HG03354 (cell line): ENCODE measurements at regions not wholly inside any gene's neighbourhood (a gene's known extent, or its start where the extent isn't known, plus 50 kb on each side); places are given as distances from the start of the nearest gene placed in this dataset.

Source experiments
- ATAC-seq: cut with Tn5 transposase; IDR thresholded peaks from one replicate; pipeline ENCODE4 v1.9.1; 2021; ENCODE audit warnings: mild to moderate bottlenecking; ENCODE audit not compliant: unreplicated experiment, poor library complexity, severe bottlenecking

DNA sequence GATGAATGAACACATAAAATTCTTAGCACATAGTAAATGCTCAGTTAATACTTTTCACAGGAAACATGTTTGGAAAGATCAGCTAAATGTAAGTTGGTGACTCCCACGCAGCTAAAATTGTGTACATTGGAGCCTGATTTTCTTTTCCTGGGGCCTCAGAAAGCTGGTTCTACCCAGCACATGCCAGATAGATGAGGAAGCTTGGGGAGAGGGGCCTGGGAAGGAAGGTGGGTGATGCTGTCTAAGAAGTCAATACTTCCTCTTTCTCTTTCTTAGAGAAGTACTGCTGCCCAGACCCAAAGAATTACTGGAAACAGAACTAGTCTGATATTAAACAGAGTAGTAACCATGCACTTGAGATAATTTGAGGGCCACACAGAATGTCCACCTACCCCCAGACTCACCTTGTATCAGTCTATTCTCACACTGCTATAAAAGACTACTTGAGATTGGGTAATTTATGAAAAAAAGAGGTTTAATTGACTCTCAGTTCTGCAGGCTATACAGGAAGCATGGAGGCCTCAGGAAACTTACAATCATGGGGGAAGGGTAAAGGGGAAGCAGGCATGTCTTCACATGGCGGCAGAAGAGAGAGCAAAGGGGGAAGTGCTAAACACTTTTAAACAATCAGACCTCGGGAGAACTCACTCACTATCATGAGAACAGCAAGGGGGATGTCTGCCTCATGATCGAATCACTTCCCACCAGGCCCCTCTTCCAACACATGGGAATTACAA is 123.3 kb upstream of the MED13L start:
- no peak for ATAC-seq

DNA sequence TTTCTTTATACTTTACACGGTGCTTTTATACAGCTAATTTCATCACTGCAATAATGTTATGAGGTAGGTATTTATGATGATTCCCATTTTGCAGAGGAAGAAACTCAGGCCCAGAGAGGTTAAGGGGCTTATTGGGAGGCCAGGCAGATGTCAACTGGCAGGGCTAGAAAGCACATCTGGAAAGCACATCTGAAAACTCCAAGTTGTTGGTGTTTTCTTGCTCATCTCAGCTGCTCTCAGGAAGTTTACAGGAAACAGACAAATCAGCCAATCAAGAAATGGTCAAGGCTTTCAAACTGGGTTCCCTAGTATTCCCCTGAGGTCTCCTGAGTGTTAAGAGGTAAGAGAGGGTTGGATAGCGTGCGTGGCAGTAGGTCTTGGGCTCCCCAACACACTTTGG is 124.1 kb upstream of the MED13L start:
- ATAC-seq, result no peak

DNA sequence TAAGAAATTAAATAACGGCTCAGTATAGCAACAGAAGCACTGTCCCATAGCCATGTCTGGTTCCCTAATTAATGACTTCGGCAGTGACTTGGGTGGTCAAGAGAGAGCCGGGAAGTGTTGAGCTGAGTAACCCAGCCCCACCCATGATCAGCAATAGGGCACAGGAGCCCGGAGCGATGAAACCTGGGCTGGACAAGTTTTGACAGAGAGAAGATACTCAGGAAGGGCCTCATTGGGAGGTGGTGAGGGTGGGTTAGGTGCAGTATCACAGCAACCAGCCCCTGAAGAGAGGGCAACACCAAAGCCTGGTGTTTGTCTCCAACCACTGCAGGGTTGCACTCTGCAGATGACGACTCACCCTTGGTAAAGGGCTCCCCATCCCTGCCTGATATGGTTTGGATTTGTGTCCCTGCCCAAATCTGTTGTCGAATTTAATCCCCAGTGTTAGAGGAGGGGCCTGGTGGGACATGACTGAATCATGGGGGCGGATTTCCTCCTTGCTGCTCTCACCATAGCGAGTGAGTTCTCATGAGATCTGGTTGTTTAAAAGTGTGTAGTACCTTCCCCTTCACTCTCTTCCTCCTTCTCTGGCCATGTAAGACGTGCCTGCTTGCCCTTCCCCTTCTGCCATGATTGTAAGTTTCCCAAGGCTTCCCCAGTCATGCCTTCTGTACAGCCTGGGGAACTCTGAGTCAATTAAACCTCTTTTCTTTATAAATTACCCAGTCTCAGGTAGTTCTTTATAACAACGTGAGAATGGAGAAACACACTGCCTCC is 124.9 kb upstream of the MED13L start:
- no peak for ATAC-seq

DNA sequence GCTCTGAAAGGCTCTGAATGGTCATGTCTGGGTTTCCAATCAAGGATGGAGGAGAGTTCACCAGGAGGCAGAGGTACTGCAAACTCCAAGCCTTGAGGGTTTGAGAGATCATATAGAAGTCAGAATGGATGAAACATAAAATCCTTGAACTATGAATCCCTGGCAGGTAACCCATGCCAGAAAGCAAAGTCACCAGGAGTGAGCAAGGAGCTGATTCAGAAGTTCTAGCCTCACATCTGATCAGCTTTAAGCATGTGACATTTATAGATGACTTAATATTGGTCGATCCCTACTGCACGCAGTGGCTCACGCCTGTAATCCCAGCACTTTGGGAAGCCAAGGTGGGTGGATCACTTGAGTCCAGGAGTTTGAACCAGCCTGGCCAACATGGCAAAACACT is 126.1 kb upstream of the MED13L start:
- no peak for ATAC-seq

DNA sequence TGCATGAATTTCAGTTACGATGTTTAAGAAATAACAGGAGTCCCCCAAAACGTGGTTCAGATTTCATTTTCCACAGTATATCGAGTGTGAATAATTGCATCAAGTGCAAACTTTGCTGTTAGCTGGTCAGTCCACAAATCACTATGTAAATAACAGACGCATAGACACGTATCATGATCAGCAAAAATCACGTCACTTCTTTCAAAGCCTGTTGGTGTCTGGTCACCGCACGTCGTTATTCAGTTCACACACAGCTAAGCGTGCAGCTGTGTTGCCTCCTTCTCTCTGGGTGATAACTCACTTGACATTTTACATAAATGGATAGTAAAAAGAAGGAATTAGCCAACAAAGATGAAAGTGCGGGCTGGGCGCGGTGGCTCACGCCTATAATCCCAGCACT is 126.8 kb upstream of the MED13L start:
- ATAC-seq, result no peak

DNA sequence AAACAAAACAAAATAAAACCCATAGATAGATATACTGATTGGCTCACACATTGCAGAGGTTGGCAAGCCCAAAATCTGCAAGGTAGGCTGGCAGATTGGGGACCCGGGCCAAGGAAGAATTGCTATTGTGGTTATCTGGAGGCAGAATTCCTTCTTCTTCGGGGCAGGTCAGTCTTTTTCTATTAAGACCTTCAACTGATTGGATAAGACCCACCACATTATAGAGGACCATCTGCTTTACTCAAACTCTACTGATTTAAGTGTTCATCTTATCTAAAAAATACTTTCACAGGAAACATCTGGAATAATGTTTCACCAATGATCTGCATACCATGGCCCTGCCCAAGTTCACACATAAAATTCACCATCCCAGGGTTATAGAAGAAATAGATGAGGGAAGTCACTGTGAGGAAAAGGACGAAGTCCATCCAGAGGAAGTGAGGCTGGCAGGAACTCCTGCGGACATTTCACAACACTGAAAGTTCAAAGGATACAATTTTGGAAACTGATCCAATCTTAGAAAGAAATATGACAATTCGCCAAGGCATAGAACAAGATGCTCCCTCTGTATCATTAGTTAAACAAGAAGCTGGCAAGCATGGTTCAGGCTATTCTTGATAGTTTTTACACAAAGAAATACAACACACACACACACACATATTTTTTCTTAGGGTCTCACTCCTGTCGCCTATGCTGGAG is 127.6 kb upstream of the MED13L start:
- no peak for ATAC-seq

DNA sequence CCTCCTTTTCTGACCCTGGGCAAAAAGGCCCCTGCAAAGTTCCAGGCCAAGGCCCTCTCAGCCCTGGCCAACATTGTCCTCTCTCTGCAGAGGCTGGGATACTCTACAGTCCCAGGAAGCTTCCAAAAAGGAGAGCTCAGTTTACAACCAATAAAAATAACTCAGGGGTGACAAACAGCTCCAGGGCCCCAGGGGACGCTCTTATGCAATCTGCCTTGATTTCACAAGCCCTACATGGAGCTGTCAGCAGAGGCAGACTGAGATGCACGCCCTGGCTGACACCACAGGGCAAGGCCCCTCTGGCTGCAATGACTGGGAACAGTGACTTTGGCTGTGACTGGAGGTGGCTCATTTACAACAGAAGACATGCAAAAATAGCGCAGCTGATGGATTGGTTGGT is 129.0 kb upstream of the MED13L start:
- ATAC-seq, result no peak

DNA sequence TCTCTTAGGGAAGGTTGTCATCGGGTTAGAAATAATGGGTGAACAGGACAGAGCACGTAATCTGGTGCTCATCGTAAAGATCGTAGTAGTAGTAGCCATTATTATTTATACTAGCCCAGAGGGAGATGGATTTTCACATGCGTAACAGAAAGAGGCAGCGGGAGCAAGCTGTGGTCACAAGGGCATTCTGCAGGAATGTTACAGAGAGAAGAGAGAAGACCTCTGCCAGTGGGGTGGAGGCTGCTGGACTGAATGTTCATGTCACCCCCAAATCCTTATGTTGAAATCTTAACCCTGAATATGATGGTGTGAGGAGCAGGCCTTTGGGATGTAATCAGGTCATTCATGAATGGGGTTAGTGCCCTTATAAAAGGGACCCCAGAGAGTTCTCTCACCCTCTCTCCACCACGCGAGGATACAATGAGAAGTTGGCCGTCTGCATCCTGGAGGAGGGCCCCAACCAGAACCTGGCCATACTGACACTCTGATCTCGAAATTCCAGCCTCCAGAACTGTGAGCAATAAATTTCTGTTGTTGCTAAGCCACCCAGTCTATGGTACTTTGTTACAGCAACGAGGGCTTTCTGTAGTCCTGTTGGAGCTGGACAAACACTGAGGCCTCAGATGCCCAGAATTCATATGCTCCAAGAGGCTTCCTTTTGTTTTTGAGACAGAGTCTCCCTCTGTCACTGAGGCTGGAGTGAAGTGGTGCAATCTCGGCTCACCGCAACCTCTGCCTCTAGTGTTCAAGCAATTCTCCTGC is 131.2 kb upstream of the MED13L start:
- no peak for ATAC-seq

DNA sequence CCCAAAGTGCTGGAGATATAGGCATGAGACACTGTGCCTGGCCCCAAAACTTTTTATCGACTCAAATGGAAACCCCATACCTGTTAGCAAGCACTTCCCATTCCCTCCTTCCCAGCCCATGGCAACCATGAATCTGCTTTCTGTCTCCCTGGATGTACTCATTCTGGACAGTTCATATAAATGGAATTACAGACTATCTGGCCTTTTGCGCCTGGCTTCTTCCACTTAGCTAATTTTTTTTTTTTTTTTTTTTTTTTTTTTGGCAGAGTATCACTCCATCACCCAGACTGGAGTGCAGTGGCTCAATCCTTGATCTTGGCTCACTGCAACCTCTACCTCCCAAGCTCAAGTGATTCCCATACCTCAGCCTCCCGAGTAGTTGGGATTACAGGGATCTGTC is 134.5 kb upstream of the MED13L start:
- no peak for ATAC-seq

DNA sequence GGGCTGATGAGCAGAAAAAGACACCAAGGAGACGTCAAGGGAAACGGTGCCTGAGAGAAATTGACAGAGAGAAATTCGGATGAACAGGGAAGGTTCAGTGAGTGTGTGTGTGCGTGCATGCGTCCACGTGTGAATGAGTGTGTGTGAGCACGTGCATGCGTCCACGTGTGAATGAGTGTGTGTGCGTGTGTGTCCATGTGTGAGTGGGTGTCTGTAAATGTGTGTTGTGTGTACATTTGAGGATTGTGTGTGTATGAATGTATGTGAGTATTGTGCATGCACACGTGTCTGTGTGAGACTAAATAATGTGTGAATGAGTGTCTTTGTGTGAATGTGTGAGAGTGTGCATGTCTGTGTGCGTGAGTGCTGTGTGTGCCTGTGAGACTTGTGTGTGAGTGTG is 137.4 kb upstream of the MED13L start:
- no peak for ATAC-seq

DNA sequence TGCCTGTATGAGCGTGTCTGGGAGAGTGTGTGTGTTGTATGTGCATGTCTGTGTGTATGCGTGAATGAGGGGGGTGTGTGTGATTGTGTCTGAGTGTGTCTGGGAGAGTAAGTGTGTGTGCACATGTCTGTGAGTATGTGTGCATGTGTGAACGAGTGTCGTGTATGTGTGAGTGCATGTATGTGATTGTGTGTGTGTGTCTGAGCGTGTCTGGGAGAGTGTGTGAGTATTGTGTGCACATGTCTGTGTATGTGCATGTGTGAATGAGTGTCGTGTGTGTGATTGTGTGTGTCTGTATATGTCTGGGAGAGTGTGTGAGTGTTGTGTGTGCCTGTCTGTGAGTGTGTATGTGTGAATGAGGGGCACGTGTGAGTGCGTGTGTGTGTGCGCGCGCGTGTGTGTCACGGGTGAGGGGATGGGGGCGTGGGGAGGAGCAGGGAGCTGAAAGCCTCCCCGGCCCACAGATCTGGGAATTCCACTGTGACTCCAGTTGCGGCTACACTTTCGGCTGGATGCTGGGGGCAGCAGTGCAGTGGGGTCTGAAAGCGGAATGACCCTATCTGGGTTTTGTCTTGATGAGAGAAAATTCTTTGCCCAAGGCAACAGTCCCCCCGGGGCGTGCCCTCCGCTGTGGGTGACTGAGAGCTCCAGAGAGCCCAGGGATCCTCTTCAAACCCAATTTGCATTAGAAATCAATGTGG is 138.1 kb upstream of the MED13L start:
- no peak for ATAC-seq

DNA sequence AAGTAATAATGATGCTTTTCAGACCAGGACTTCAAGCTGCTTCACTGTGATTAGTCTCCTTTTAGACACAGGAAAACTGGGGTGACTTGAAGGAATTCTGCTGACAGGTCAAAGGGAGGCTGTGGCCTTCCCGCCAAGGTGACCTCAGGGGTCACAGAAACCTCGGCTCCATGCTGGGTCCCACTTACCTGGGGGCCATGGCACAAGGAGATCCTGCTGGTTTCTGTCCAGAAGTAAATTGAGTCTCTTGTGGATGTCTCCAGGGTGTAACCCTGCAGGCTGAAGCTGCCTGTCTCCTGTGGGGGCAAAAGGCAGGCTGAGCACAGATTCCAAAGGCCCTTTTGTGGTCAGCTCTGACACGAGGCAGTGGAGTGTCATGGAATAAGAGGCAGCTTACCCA is 138.7 kb upstream of the MED13L start:
- no peak for ATAC-seq

DNA sequence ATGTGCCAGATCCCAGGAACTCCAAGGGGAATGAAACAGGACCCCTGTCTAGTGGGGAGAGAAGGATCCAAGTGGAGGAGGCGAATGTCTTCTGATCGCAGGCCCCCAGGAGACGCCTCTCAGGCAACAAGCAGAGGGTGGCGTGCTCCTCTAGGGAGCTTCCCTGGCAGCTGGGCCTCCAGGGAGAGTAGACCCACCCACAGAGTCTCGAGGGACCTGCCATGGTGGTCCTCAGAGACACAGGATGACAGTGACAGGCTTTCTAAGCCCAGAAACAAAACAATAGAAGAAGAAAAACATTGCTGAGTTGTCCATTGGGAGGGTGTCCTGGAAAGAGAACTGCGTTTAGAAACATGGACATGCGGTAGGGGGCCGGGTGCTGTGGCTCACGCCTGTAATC is 140.6 kb upstream of the MAP1LC3B2 start:
- no peak for ATAC-seq

DNA sequence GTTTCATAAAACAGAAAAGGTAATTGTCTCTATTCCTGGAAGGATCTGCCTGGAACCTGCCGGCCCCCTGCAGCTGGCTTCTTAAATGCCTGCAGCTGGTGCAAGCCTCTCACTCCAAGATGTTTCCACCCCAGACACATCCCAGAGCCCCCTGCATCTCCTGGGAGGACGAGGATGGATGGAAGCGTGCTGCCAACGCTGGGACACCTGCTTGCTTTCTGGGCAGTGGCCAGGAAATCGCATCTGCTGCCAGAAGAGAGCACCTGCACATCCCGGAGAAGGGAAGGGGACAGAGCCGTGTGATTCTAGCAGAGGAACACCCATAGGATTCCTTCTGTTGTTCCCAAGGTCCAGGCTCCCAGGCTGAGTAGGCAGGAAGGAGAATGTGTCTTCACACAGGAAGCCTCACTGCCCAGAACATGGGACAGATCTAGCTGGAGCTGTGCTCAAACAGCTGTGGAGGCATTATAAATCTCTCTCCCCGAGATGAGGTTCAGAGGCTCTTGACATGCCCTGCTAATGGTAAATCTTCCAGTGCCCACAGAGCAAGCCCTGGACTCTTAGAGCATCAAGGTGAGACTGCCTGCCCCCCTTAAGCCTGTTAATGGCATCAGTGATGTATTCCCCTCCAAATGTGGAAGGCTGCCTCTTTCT is 138.8 kb upstream of the MAP1LC3B2 start:
- ATAC-seq, result no peak

DNA sequence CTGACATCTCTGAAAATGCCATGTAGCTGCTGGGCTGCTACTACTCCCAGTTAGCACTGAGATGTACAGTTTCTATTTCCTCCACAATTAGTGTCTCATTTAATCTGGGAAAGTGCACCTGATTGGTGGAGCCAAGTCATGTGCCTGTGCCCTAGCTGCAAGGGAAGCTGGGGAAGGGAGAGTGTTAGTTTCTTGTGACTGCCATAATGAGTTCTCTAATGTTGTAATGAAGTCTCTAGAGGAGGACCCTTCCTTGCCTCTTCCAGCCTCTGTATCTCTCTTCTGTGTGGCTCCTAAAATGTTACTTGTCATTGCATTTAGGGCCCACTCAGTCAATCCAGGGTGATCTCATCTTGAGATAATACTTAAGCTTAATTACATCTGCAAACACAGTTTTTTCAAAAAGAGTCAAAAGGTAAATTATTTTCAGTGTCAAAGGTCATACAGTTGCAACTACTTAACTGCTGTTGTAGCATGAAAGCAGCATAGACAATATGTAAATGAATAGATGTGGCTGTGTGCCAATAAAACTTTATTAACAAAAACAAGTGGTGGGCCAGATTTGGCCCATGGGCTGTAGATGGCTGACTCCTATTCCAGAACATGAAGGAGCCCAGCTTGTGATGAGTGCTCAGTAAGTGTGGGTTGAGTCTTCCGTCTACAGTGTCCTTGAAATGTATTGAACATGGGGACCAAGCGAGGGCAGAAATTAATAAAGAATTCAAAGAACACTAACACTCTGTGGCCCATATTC is 137.2 kb upstream of the MAP1LC3B2 start:
- no peak for ATAC-seq

DNA sequence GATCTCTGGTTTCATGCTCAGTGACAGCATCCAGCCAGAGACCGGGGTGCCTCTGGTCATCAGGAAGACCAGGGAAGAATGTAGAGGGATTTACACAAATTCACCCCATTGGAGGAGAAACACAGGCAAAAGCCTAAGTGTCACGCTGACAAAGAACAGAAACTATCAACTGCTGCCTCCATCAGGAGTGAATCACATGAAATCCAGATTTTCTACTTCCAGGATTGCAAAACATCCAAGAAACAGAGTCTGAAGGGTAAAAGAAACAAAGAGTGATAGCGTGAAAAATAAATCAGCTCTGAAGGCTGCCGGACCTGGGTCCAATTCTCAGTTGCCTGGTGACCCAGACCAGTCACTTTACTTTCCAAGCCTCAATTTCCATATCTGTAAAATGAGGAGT is 136.1 kb upstream of the MAP1LC3B2 start:
- ATAC-seq, result no peak

DNA sequence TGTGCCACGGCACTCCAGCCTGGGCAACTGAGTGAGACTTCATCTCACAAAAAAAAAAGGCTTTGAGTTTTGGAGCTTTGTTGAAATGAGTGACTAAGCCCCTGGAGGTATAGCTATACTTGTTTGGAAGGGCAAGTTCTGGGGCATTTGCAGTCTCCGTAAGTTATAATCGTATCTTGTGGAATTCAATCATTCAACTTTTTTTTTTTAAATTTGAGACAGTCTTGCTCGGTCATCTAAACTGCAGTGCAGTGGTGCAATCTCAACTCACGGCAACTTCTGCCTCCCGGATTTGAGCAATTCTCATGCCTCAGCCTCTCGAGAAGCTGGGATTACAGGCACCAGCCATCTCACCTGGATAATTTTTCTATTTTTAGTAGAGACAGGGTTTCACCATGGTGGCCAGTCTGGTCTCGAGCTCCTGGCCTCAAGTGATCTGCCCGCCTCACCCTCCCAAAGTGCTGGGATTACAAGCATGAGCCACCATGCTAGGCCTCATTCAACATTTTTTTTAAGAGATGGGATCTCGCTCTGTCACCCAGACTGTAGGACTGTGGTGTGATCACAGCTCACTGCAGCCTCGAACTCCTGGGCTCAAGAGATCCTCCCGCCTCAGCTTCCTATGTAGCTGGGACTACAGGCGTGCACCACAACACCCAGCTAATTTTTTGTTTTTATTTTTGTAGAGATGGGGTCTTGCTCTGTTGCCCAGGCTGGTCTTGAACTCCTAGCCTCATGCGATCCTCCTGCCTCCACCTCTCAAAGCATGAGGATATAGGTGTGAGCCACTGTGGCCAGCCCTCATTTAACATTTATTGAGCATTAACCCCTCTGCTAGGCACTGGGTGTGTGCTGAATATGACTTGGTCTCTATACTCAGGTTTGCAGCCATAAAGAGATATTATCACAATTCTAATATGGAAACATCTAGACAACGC is 133.7 kb upstream of the MAP1LC3B2 start:
- ATAC-seq, result no peak
